Calu3 (cell line): ENCODE measurements at regions not wholly inside any gene's neighbourhood (a gene's known extent, or its start where the extent isn't known, plus 50 kb on each side); places are given as distances from the start of the nearest gene placed in this dataset.
"Not testable (repeated sequence)": the region's sequence is repeated elsewhere in the genome, so short reads cannot be mapped to it uniquely, and the experiment has no call there.

Source experiments
- BruUV-seq: library from RNA; stranded (reverse); fragments of 400-500 nt; replicated peaks from 2 replicates; lab custom pipeline; 2021; lab: Mats Ljungman, UMichigan
- CTCF ChIA-PET: fragments of 300-600 bp; sonication (Branson Sonifier 250); formaldehyde crosslinking; loops from one replicate; lab custom pipeline; 2022; ENCODE audit warnings: antibody characterized with exemption; lab: Charles Lee
- DNase-seq: peaks from one replicate; pipeline ENCODE4 v3.0.0; 2022
- H3K27ac Mint-ChIP-seq: one replicate; pipeline ENCODE4 v1.8.0; 2022; ENCODE audit warnings: mixed read lengths; ENCODE audit not compliant: unreplicated experiment
- H3K27me3 Mint-ChIP-seq: one replicate; pipeline ENCODE4 v1.8.0; 2022; ENCODE audit warnings: mixed read lengths; ENCODE audit not compliant: unreplicated experiment
- H3K36me3 Mint-ChIP-seq: one replicate; pipeline ENCODE4 v1.8.0; 2022; ENCODE audit warnings: mild to moderate bottlenecking, moderate library complexity, mixed read lengths; ENCODE audit not compliant: insufficient read depth, unreplicated experiment
- H3K4me1 Mint-ChIP-seq: one replicate; pipeline ENCODE4 v1.8.0; 2022; ENCODE audit warnings: mild to moderate bottlenecking, low read depth, mixed read lengths; ENCODE audit not compliant: unreplicated experiment
- H3K4me3 Mint-ChIP-seq: one replicate; pipeline ENCODE4 v1.8.0; 2022; ENCODE audit warnings: mild to moderate bottlenecking, low read depth, moderate library complexity, mixed read lengths; ENCODE audit not compliant: unreplicated experiment
- H3K9me3 Mint-ChIP-seq: one replicate; pipeline ENCODE4 v1.8.0; 2022; ENCODE audit warnings: low read depth, mixed read lengths; ENCODE audit not compliant: unreplicated experiment
- CTCF ChIP-seq: fragments of 200-600 bp; IDR thresholded peaks from one replicate; pipeline ENCODE4 v1.8.0; 2022; ENCODE audit warnings: antibody characterized with exemption; ENCODE audit not compliant: unreplicated experiment
- intact Hi-C: fragments of 100-400 bp; cut with micrococcal nuclease; formaldehyde crosslinking; loops from one replicate; pipeline ENCODE4 v1.10.0; 2022; ENCODE audit not compliant: unreplicated experiment

- Mint-ChIP-seq H3K4me3 (no peak overlapping the region), H3K27me3 (no peaks in the 10 kb centered on the region), H3K27ac (no peak overlapping the region), H3K4me1 (peaks cover 23% of the 10 kb centered on the region), H3K9me3 (no peaks in the 10 kb centered on the region), H3K36me3 (no peaks in the 10 kb centered on the region)
- DNase-seq = no peak
- BruUV-seq = no TSS peak
- intact Hi-C loops = no loop called here
- TF ChIP-seq CTCF = no peak
- CTCF ChIA-PET = no interaction called here
Measured at GRCh38 chr4:38416450-38417014, 247.5 kb upstream of the KLF3 start.

- H3K36me3 Mint-ChIP-seq, H3K27ac Mint-ChIP-seq, DNase-seq, H3K27me3 Mint-ChIP-seq, CTCF ChIA-PET, intact Hi-C loops, H3K4me3 Mint-ChIP-seq, H3K9me3 Mint-ChIP-seq, BruUV-seq: not testable (repeated sequence)
- peaks cover 12% of the 10 kb centered on the region for H3K4me1 Mint-ChIP-seq
Measured at GRCh38 chr4:38420254-38420653, 243.7 kb upstream of the KLF3 start.

GRCh38 chr4:38422850-38423249, 241.1 kb upstream of the KLF3 start:
- no TSS peak for BruUV-seq
- CTCF ChIA-PET = no interaction called here
- no peaks in the 10 kb centered on the region for H3K9me3 Mint-ChIP-seq
- no peak overlapping the region for H3K27ac Mint-ChIP-seq
- DNase-seq = no peak
- no peaks in the 10 kb centered on the region for H3K27me3 Mint-ChIP-seq
- H3K4me3 Mint-ChIP-seq = no peak overlapping the region
- no peak for TF ChIP-seq CTCF
- intact Hi-C loops = no loop called here
- H3K4me1 Mint-ChIP-seq = peaks cover 12% of the 10 kb centered on the region
- H3K36me3 Mint-ChIP-seq = no peaks in the 10 kb centered on the region

GRCh38 chr4:38424151-38424871, 239.7 kb upstream of the KLF3 start:
- Mint-ChIP-seq H3K27ac (peak overlapping the region; percentile 9), H3K4me1 (peaks cover 12% of the 10 kb centered on the region), H3K27me3 (no peaks in the 10 kb centered on the region), H3K36me3 (no peaks in the 10 kb centered on the region), H3K4me3 (no peak overlapping the region), H3K9me3 (no peaks in the 10 kb centered on the region)
- DNase-seq = peak; percentile 54
- no peak for TF ChIP-seq CTCF
- intact Hi-C loops = no loop called here
- CTCF ChIA-PET = no interaction called here
- no TSS peak for BruUV-seq

- BruUV-seq = no TSS peak
- intact Hi-C loops = no loop called here
- CTCF ChIA-PET = no interaction called here
- Mint-ChIP-seq H3K9me3 (no peaks in the 10 kb centered on the region), H3K4me3 (no peak overlapping the region), H3K27ac (no peak overlapping the region), H3K27me3 (no peaks in the 10 kb centered on the region), H3K36me3 (no peaks in the 10 kb centered on the region), H3K4me1 (peaks cover 12% of the 10 kb centered on the region)
- TF ChIP-seq CTCF = no peak
- no peak for DNase-seq
Measured at GRCh38 chr4:38426532-38426931, 237.5 kb upstream of the KLF3 start.
